22Rv1 (cell line): ENCODE measurements at regions not wholly inside any gene's neighbourhood (a gene's known extent, or its start where the extent isn't known, plus 50 kb on each side); places are given as distances from the start of the nearest gene placed in this dataset.
"Not testable (repeated sequence)": the region's sequence is repeated elsewhere in the genome, so short reads cannot be mapped to it uniquely, and the experiment has no call there.

Experiments used
- H3K27ac ChIP-seq: fragments of 450-650 bp; 2 replicates; pipeline ENCODE4 v1.5.1; 2017
- CTCF ChIP-seq: fragments of 450-650 bp; IDR thresholded peaks from 2 replicates; pipeline ENCODE4 v1.5.1; 2017; ENCODE audit warnings: mild to moderate bottlenecking
- ZFX ChIP-seq: fragments of 450-650 bp; IDR thresholded peaks from 2 replicates; pipeline ENCODE4 v1.6.1; 2017; ENCODE audit warnings: antibody characterized with exemption, borderline replicate concordance

- no peak overlapping the region for H3K27ac ChIP-seq
- TF ChIP-seq ZFX (no peak), CTCF (no peak)
Measured at GRCh38 chr3:74839566-74839965, 225.1 kb upstream of the CNTN3 start.

GRCh38 chr3:74832925-74833324 lies 218.5 kb upstream of the CNTN3 start:
- TF ChIP-seq CTCF = no peak
- no peak for TF ChIP-seq ZFX
- no peak overlapping the region for H3K27ac ChIP-seq

DNA sequence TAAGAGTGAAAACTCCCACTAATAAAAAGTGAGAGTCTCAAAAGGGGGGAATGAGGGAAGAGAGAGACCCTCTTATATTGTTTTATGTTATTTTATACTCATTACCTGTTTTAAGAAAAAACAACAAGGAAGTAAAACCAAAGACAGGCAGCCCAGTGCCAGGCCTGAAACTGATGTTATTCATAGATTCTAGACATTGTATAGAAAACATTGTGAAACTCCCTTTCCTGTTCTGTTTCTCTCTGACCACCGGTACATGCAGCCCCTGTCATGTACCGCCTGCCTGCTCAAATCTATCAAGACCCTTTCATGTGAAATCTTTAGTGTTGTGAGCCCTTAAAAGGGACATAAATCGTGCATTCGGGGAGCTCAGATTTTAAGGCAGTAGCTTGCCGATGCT lies 216.4 kb upstream of the CNTN3 start:
- not testable (repeated sequence) for H3K27ac ChIP-seq

DNA sequence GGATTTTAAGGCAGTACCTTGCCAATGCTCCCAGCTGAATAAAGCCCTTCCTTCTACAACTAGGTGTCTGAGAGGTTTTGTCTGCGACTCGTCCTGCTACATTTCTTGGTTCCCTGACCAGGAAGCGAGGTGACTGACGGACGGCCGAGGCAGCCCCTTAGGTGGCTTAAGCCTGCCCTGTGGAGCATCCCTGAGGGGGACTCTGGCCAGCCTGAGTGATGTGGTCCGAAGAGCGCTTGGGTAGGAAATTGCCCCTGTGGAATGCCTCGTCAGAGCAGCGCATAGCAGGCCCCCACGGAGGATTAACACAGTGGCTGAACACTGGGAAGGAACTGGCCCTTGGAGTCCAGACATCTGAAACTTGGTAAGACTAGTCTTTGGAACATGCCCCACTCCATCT lies 210.9 kb upstream of the CNTN3 start:
- not testable (repeated sequence) for H3K27ac ChIP-seq

DNA sequence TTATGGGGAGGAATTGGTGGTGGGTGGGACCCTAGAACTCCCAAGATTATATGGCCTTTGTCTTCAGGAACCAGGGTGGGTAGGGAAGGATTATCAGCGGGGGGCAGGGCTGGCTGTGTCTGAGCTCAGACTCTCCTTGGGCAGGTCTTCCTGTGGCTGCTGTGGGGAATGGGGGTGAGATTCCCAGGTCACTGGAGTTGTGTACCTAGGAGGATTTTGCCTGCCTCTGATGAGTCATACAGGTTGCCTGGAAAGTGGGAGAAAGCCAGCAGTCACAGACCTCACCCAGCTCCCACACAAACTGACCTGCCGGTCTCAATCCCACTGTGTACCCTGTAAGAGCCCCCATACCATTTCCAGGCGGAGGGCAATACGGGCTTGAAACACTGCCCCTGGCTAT lies 209.9 kb upstream of the CNTN3 start:
- H3K27ac ChIP-seq = no peak overlapping the region
- no peak for TF ChIP-seq ZFX

DNA sequence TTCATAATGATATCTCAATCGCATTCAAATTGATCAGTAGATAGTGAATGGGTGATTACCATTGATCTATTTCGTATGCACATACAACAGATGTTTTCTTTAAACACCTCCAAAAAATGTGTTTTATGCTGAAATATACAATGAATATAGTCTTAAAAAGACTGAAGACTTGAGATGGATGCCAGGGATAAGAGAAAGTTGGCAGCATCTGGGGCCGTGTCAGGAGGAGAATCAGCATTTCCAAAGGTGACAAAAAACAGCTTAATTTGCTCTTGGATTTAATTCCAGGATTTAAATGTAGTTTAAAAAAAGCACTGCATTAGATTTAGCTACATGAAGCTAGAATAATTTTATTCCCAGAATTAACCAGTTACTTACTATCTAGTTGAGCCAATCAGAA lies 199.7 kb upstream of the CNTN3 start:
- no peak overlapping the region for H3K27ac ChIP-seq
- TF ChIP-seq CTCF (no peak), ZFX (no peak)

- no peak overlapping the region for H3K27ac ChIP-seq
- no peak for TF ChIP-seq CTCF
- TF ChIP-seq ZFX = no peak
Measured at GRCh38 chr3:74812756-74813155, 198.3 kb upstream of the CNTN3 start.

DNA sequence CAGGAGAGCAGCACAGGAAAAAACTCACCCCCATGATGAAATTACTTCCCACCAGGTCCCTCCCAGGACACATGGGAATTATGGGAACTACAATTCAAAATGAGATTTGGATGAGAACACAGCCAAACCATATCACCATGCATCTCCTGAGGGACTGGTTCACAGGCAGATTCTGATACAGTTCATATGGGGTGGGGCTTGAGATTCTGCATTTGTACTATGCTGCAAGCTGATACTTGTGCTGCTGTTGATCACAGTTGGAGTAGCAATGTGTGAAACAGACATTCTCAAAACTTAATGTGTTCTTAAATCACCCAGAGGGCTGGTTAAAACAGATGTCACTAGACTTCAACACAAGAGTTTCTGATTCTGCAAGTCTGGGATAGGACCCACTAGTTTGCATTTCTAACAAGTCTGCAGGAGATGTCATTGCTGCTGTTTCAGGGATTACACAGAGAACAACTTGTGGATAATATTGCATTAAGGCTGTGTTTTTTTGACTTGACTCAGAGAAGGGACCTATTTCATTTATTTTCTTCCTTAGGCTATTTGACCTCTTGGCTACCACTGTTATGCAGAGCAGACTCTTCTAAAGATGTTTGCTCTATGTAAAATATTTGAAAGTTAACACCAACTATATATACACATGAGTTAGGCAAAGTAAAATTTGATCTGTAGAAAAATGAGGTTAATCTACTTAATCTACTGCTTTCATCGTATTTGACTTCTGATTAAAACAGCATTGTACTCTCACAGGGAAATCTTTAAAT lies 194.2 kb upstream of the CNTN3 start:
- no peak overlapping the region for H3K27ac ChIP-seq
- no peak for TF ChIP-seq CTCF
- TF ChIP-seq ZFX = no peak

- TF ChIP-seq ZFX (no peak), CTCF (no peak)
- no peak overlapping the region for H3K27ac ChIP-seq
Measured at GRCh38 chr3:74801924-74802323, 187.5 kb upstream of the CNTN3 start.
